Umbilical cord (tissue), 1 donor: ENCODE measurements at regions not wholly inside any gene's neighbourhood (a gene's known extent, or its start where the extent isn't known, plus 50 kb on each side); places are given as distances from the start of the nearest gene placed in this dataset.

Experiments used
- DNase-seq: peaks from one replicate; pipeline ENCODE4 v3.0.0-alpha.2; 2015; ENCODE audit warnings: low spot score

DNA sequence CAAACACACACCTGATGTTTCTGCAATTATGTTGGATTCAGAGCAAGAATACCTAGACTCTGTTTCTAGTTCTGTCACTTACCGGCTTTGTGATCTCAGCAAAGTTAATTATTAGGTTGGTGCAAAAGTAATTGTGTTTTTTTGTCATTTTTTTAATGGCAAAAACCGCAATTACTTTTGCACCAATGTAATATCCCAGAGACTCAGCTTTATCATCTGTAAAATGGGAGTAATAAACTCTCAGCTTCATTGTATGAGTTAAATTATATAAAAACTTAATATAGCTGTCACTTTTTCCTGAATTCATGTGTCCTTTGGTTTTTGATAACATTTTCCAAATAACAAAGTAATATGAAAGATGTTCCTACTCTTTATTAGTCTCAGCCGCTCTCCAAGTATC lies 251.7 kb downstream of the TRIB2 start:
- no peak for DNase-seq

DNA sequence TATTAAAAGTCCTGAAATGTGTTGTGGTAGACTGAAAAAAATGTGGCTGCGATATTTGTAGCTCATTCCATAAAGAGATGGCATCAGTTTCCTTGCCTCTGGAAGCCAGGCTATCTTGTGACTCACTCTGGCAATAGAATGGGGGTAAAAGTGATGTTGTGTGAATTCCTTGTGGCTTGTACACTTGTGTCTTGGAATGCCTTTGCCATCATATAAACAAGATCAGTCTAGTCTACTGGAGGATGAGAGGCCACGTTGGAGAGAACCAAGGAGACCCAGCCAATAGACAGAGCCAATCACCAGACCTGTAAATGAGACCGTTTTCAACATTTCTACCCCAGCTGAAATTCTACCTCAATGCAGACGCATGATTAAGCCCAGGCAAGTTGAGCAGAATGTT lies 254.1 kb downstream of the TRIB2 start:
- no peak for DNase-seq

DNA sequence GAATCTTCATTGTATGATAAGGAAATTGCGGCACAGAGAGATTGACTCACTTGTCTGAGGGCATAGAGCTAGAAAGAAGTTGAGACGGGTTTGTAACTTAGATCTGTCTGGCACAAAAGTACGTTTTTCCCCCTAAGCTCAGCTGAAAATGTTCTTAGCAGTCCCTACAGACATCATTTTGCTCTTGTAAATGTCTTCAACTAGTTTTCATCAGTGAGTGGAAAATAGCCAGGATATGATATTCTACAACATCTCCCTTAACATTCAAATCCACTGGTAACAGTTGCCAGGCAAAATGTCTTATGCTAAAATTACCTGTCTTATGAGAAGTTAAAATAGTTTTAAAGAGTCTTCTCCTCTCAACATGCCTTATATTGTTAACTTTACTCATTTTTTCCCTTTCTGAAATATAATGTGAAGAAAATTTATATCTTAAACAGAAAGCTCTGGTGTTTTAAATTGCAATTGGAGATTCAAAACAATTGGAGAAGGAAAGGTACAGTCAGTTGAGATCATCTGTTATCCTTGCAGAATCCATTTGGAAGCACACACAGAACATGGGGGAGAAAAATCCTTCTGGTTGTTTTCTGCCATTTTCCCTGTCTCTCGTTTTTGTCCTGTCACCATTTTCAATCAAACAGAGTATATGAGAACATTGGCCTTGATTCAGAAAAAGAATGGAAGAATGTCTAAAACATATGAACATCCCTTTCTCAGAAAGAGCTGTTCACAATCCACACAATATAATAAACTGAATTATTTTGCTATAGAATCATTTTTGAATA lies 255.0 kb downstream of the TRIB2 start:
- peak; percentile 24 for DNase-seq

DNA sequence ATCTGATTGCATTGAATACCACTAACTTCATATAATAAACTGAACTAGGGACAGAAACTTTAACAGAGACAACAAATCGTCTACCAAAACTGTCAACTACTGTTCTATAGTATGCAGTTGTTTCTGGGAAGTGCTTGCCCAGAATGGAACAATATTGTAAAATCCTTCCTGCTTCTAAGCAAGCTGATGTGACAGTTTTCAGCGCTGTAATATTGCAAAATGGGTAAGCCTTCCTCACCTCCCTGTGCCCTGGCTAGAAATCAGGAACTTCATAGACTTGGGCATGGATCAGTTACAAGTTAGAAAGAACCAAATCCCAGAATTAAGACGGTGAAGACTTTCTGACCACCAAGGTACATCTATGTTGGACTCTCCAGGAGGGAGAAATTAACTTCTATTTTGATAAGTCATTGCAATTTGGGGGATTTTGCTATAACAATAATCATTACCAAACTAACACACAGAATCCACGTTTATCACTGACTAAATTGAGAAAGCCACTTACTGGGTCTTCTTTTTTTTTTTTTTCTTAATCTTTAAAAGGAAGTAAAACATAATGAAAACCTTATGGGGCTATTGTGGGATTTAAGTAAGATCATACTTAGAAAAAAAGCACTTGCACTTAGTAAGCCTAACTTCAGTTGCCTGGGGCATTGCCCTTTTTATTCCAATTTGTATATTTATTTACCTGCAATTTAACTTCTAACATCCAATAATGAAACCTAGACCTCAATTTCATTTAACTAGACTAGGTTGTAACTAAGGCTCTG lies 261.5 kb downstream of the TRIB2 start:
- peak; percentile 6 for DNase-seq

DNA sequence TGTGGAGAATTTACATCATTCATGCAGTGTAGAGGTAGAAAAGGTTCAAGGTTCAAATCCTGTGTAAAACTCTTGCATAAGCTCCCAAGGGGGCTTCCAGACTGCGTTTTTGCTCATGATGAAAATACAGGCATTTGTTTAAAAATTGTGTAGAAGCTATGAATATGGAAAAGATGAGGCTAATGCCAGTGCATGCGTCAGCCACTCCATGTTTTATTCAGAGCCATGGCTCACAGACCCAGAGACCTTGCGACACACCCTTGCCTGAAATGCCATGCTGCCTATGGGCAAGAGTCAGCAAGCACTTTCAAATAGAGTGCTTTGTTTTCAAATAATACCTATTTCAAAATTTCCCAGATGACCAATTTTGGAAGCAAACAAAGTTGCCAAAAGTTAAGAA lies 262.3 kb downstream of the TRIB2 start:
- no peak for DNase-seq

DNA sequence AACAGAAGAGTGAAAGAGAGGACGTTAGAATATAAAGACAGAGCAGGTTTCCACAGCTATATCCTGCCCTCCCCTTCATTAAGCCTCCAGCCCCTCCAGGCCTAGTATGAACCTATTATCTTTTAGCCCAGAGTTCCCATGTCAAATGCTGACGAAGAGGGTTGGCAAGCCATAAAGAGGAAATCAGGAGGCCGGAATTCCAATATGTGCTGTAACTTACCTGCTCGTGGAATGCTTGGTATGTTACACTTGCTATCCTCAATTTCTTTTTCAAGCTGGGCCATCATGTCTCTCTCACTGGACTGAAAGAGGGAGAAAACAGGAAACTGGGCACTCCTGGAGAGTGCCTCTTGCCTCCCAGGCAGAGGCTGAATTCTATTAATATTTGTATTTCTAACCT lies 264.1 kb downstream of the TRIB2 start:
- no peak for DNase-seq

DNA sequence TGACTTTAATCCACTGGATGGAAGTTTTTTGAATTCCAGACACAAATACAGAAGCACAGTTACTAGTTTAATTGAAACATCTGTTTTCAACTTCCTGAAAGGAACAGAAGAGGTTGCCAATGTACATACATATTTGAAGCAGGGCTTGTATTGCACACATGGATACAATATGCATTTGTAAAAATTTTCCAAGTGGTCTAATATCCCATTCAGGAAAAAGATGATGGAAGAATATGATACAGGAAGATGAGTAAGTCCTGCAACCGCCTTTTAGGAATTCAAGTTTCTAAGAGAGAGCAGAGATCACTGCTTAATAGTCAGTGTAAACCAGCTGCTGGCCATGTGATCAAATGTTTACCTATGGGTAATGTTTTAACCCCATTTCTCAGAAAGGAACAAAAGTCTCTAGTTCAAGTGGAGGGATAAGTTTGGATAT lies 265.4 kb downstream of the TRIB2 start:
- no peak for DNase-seq

DNA sequence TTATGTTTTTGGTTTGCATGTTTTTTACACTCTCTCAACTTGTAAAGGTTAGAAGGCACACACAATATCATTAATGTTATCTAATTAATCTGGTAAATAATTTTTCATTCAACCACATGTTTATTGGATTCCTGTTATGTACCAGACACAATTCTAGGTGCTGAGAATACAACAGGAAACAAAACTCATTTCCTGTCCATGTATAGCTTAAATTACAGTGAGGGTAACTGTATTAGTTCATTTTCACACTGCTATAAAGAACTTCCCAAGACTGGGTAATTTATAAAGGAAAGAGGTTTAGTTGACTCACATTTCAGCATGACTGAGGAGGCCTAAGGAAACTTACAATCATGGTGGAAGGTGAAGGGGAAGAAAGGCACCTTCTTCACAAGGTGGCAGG lies 270.5 kb downstream of the TRIB2 start:
- no peak for DNase-seq

DNA sequence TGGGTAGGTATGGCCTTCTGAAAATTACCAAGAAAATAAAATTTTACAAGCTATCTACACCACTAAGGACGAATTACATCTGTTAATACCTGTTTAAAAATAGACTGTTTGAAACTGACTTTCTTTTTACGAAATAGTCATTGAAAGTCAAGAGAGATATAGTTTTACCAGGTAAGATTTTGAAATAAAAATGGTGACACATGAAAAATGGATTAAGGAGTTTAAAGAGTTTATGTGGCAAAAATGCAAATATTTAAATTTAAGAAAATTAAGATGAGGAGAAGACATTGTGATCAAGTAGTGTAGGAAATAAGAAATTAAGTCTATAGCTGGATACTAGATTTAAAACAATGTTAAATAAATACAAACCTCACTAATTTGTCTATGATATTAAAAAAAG lies 271.5 kb downstream of the TRIB2 start:
- DNase-seq, result no peak

DNA sequence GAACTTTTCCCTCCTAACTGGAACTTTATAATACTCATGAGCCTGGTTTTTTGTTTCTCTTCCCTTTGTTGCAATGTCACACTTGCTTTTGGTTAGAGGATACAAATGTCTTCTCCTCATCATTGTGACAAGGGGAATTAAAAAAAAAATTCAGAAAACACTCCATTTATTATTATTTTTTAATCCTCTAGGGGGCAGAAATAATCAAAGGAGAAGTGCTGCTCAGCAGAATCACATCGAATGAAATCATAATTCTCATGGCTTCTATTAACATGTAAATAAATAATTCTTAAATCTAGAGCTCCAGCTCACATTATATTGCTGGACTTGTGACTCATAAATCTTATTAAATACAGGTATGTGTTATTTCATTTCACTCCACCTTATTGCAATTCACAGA lies 273.8 kb downstream of the TRIB2 start:
- no peak for DNase-seq

DNA sequence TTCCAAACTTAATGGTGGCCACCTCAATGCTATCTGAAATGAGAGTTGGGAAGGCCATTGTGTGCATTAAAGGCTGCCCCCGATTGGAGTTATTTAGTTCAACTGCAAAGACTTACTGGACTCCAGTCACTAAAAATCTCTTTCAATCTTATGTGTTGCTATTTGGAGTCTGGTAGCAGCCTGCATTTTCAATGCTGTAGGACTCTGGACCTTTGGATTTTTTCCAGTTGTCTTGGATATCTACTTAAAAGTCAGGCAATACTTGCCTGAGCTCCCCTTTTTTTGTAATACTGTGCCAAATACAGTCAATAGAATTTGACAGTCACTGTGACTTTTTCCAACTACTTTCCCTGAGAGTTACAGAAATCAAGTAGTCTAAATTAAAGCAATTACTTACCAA lies 281.9 kb downstream of the TRIB2 start:
- no peak for DNase-seq

DNA sequence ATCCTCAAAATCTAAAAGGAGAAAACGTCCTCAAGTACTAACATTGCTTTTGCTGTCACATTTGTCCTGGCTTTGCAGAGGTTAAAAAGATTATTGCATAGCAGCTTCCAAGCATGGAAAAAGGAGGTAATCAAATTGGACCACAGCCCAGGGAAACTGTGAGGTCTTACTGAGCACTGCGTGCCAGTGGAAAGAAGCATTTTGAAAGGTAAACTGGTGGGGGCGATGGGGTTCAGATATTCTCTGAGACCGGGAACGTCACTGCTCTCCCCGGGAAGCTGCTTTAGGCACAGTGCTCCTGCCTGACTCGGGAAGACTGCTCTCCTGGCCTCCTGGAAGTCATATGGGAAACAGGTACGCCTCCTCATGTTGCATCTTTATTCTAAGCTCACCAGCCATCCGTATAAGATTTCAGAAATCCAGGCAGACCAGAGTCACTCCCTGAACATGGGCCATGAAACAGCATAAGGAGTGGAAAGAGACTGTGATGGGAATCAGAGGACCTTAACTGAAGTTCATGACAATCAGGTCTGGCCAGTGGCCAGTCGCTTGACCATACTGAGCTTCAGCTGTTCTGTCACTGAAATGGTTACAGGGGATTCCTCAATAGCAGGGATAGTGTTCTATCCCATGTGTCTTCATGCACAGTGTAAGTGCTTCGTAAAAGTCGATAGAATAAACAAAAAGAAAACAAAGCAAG lies 284.1 kb downstream of the TRIB2 start:
- DNase-seq, result peak; percentile 29

DNA sequence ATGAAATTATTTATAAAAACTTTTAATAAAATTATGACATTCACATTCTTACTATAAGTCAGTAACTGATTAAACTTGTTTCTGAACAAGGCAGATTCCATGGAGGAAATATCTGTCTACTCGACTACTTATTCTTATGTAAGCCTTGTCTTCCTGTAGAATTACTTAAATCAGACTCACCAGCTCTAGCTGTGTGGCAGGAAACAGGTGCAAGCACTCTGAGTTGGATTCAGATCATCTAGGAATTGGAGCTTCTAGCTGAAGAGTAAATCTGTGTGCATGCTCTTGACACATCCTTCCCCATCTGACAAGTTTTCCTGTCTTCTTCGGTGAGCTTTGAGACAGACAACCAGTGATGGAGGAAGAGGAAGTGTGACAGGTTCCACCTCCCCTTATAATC lies 284.7 kb downstream of the TRIB2 start:
- DNase-seq, result no peak

DNA sequence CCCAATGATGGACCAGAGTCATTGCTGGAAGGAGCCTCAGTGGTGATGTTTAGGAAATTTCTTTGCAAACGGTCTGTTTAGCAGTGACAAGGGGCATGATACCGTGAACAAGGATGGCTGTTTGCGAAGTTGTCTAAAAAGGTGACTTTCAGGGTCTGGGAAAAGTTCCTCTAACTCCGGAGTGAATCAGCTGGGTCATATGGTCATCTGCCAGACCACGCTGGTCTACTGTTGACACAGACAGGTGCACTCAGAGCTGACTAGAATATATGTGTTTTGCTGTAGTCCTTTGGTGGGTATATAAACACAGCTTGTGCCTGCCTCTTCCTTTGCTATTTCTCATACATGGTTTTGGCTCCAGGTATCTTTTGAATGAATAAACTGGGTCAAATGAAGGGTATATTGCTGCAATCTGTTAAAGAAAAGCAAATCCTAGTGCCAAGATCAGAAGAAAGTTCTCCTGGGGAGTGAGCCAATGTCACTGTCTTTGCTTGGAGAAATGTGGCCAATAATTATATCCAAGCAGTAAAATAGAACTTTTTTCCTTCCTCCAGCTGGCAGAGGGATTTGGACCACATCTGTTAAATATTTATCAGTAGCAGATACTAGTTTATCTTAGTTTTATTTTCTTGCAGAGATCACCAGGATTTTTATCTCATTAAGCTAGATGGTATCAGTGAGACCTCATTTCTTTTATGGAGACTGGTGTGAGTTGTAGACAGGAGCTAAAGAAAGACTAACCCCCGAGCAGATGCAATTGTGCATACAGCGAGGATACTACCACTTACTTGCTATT lies 286.0 kb downstream of the TRIB2 start:
- DNase-seq, result peak; percentile 52

DNA sequence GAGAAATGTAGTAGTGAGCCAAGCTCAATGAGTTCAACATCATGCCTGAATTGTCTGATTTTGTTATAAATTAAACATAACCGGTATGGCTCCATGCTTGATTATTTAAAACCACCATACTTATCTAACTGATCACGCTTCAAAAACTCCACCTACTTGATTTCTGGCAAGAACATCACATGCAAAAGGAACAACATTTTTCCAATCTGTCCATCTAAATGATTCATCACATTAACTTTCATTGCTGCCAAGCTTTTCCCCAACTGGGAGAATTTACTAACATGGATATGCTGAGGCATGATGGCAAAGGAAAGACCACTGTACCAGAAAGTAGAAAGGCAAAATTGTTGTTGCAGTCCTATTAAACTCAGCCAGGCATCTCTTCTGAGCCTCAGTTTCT lies 286.8 kb downstream of the TRIB2 start:
- no peak for DNase-seq

DNA sequence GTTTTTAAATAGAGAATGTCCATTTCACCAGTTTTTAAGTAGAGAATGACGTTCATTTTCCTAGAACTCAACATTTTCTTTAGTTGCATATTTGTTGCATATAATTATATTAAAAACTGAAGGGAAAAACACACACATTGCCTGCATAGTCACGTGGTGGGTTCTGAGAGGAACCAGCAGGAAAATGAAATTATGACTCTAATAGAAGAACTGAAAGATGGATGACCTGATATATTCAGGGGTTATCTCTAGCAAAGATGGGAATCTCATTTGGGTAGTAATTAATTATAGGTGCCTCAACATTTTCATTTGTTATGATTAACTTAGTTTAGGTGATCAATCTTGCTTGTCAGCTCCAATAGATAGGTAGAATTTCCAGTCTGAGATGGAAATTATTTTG lies 288.3 kb downstream of the TRIB2 start:
- DNase-seq, result no peak

DNA sequence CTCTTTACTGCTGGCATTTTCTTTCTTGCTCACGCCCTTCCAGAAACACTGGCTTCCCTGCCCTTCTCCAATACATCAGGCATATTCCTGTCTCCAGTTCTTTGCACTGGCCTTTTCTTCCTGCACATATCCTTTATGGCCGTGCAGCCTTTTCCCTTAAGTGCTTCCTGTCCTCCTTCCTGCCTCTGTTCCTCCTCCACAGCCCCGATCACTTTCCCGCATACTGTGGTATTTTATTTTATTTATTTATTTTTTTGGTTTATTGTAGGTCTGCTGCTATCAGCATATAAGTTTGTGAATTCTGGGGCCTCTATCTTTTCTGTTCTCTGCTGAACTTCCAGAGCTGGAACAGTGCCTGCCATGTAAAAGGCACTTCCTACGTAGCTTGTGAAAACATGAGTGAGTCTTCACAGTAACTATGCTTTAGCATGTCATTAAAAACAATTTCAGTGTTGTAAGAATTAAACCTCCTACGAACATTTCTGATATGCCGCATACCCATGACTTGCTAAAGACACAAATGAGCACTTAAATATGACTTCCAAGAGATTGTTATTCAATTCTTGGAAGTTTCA lies 289.1 kb downstream of the TRIB2 start:
- no peak for DNase-seq

DNA sequence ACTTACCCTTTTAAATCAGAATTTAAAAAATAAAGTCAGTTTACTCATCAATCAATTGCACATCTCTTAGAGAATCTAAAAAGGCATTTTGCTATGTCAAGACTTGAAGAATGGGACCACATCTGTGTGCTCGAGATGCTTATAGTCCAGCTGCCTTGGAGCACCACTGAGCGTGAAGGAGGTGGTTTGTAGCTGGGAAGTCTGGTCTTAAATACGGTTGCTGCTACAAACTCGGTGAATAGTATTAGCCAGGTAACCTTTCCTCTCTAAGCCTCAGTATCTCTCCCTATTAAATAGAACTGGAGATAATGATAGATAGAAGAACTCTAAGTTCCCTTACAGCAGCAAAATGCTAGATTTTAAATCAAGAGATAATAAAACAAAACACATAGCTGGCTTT lies 289.7 kb downstream of the TRIB2 start:
- no peak for DNase-seq

DNA sequence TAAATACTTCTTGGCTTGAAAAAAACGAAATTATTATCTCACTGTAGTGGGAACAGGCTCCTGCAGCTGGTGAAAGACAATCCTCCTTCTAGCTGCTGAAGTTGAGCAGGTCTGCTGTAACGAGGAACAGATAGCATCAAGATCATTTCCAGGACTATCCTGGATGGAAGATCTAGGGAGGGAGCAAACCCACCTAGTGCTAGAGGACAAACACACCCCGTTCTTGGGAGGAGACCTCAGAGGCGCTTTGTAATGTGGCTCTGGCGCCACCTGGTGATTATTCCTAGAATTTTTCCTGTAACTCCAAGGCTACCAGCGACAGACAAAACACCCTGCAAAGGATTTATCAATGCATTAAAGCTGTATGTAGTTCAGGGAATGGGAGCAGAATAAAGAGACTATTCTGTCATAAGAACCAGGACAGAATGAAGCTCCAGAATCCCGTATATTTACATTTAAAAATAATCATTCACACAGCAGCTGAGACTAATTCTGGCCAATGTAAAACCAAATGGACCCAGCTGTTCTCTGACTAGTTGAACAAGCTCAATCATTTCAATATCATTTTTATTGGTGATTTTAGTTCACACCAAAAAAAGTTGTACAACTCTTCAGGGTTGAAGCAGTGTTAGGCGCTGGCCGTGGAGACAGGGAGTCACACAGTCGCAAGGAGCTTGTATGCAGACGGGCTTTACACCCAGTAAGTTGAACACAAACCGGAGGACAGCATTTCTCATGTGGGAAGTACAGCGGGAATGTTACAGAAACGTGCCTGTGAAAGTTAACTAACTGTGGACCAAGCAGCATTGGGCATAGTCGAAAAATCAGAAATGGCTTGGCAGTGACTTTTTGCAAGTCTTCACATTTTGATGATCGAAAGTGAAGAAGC lies 290.3 kb downstream of the TRIB2 start:
- peak; percentile 81 for DNase-seq

DNA sequence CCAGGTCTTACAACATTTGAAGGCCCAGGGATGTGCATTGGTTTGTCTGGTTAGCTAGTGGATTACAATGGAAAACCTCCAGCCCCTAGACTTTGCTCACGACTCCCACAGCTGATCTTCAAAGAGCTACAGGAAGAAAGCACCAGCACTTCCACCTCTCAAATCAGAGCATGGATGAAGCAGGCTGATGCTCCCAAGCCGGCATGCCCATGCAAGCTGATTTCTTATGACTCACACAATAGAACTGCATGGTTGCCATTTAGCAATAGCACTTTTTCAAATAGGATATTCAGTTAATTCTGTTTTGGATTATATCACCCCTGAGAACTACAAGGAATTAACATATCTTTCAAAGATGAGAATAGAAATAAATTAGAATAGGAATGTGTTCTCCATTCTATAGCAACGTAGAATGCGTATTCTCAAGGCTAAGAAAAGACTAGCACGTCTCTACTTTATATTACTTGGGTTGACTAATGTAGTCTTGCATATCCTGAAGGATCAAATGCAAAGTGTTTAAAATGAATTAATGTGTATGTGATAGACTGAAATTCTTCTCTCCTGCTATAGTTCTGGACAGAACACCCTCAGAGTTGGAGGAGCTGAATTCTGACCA lies 292.4 kb downstream of the TRIB2 start:
- DNase-seq, result peak; percentile 18
